ENCODE measurements at regions not wholly inside any gene's neighbourhood (a gene's known extent, or its start where the extent isn't known, plus 50 kb on each side); places are given as distances from the start of the nearest gene placed in this dataset.

GRCh38 chr3:18778598-18778997, 353.5 kb upstream of the SATB1 start:
- no peak overlapping the region for H3K4me3 ChIP-seq (ENCODE audit: low read depth, low read length)
- WGBS (ENCODE audit: insufficient coverage) = 20% methylated on average over 1 of the region's 2 CpGs

GRCh38 chr3:18778094-18778493, 353.0 kb upstream of the SATB1 start:
- no peaks in the 10 kb centered on the region for H3K36me3 ChIP-seq (ENCODE audit: control insufficient read depth, insufficient read depth, low read length)
- H3K9me3 ChIP-seq (ENCODE audit: control insufficient read depth, insufficient read depth, low read length) = no peaks in the 10 kb centered on the region
- no peaks in the 10 kb centered on the region for H3K4me1 ChIP-seq (ENCODE audit: control insufficient read depth, insufficient read depth, low read length)
- no peak for DNase-seq (ENCODE audit: low read depth in 4 of 6, low spot score in 6 of 6)
- no peak overlapping the region for H3K27ac ChIP-seq (ENCODE audit: low read depth, low read length)
- no peak overlapping the region for H3K4me3 ChIP-seq (ENCODE audit: low read depth, low read length)
- H3K27me3 ChIP-seq (ENCODE audit: control insufficient read depth, insufficient read depth, low read length) = no peaks in the 10 kb centered on the region

More at GRCh38 chr3:18778598-18778997, 353.5 kb upstream of the SATB1 start:
- Histone ChIP-seq H3K9me3 (ENCODE audit: control insufficient read depth, insufficient read depth, low read length) (no peaks in the 10 kb centered on the region), H3K4me1 (ENCODE audit: control insufficient read depth, insufficient read depth, low read length) (no peaks in the 10 kb centered on the region), H3K27ac (ENCODE audit: low read depth, low read length) (no peak overlapping the region), H3K27me3 (ENCODE audit: control insufficient read depth, insufficient read depth, low read length) (no peaks in the 10 kb centered on the region), H3K36me3 (ENCODE audit: control insufficient read depth, insufficient read depth, low read length) (no peaks in the 10 kb centered on the region)
- no peak for DNase-seq (ENCODE audit: low read depth in 4 of 6, low spot score in 6 of 6)

- no peak for DNase-seq (ENCODE audit: low read depth in 4 of 6, low spot score in 6 of 6)
- Histone ChIP-seq H3K27ac (ENCODE audit: low read depth, low read length) (no peak overlapping the region), H3K36me3 (ENCODE audit: control insufficient read depth, insufficient read depth, low read length) (no peaks in the 10 kb centered on the region), H3K4me1 (ENCODE audit: control insufficient read depth, insufficient read depth, low read length) (no peaks in the 10 kb centered on the region), H3K9me3 (ENCODE audit: control insufficient read depth, insufficient read depth, low read length) (no peaks in the 10 kb centered on the region), H3K4me3 (ENCODE audit: low read depth, low read length) (no peak overlapping the region), H3K27me3 (ENCODE audit: control insufficient read depth, insufficient read depth, low read length) (no peaks in the 10 kb centered on the region)
- no CpG with 5 or more reads among the region's 2 CpGs for WGBS (ENCODE audit: insufficient coverage)
These were observed 350.4 kb upstream of the SATB1 start for GRCh38 chr3:18775501-18775900.

- no peaks in the 10 kb centered on the region for H3K27me3 ChIP-seq (ENCODE audit: control insufficient read depth, insufficient read depth, low read length)
- H3K9me3 ChIP-seq (ENCODE audit: control insufficient read depth, insufficient read depth, low read length) = no peaks in the 10 kb centered on the region
- no peak for DNase-seq (ENCODE audit: low read depth in 4 of 6, low spot score in 6 of 6)
- H3K36me3 ChIP-seq (ENCODE audit: control insufficient read depth, insufficient read depth, low read length) = no peaks in the 10 kb centered on the region
- no peak overlapping the region for H3K27ac ChIP-seq (ENCODE audit: low read depth, low read length)
- H3K4me3 ChIP-seq (ENCODE audit: low read depth, low read length) = no peak overlapping the region
- H3K4me1 ChIP-seq (ENCODE audit: control insufficient read depth, insufficient read depth, low read length) = no peaks in the 10 kb centered on the region
- no CpG with 5 or more reads among the region's 2 CpGs for WGBS (ENCODE audit: insufficient coverage)
These were observed 349.4 kb upstream of the SATB1 start for GRCh38 chr3:18774319-18775088.

- Histone ChIP-seq H3K27ac (ENCODE audit: low read depth, low read length) (no peak overlapping the region), H3K36me3 (ENCODE audit: control insufficient read depth, insufficient read depth, low read length) (no peaks in the 10 kb centered on the region), H3K4me3 (ENCODE audit: low read depth, low read length) (no peak overlapping the region), H3K4me1 (ENCODE audit: control insufficient read depth, insufficient read depth, low read length) (no peaks in the 10 kb centered on the region), H3K9me3 (ENCODE audit: control insufficient read depth, insufficient read depth, low read length) (no peaks in the 10 kb centered on the region), H3K27me3 (ENCODE audit: control insufficient read depth, insufficient read depth, low read length) (no peaks in the 10 kb centered on the region)
- DNase-seq (ENCODE audit: low read depth in 4 of 6, low spot score in 6 of 6) = no peak
These were observed 347.7 kb upstream of the SATB1 start for GRCh38 chr3:18772699-18773305.

GRCh38 chr3:18771931-18772330, 346.8 kb upstream of the SATB1 start:
- Histone ChIP-seq H3K9me3 (ENCODE audit: control insufficient read depth, insufficient read depth, low read length) (no peaks in the 10 kb centered on the region), H3K4me3 (ENCODE audit: low read depth, low read length) (no peak overlapping the region), H3K4me1 (ENCODE audit: control insufficient read depth, insufficient read depth, low read length) (no peaks in the 10 kb centered on the region), H3K27me3 (ENCODE audit: control insufficient read depth, insufficient read depth, low read length) (no peaks in the 10 kb centered on the region), H3K27ac (ENCODE audit: low read depth, low read length) (no peak overlapping the region), H3K36me3 (ENCODE audit: control insufficient read depth, insufficient read depth, low read length) (no peaks in the 10 kb centered on the region)
- no peak for DNase-seq (ENCODE audit: low read depth in 4 of 6, low spot score in 6 of 6)
- WGBS (ENCODE audit: insufficient coverage) = 33% methylated on average over 1 of the region's 1 CpG

- WGBS (ENCODE audit: insufficient coverage) = 80% methylated on average over 1 of the region's 2 CpGs
- H3K9me3 ChIP-seq (ENCODE audit: control insufficient read depth, insufficient read depth, low read length) = no peaks in the 10 kb centered on the region
- no peaks in the 10 kb centered on the region for H3K36me3 ChIP-seq (ENCODE audit: control insufficient read depth, insufficient read depth, low read length)
- H3K27ac ChIP-seq (ENCODE audit: low read depth, low read length) = no peak overlapping the region
- no peaks in the 10 kb centered on the region for H3K27me3 ChIP-seq (ENCODE audit: control insufficient read depth, insufficient read depth, low read length)
- DNase-seq (ENCODE audit: low read depth in 4 of 6, low spot score in 6 of 6) = no peak
- H3K4me1 ChIP-seq (ENCODE audit: control insufficient read depth, insufficient read depth, low read length) = no peaks in the 10 kb centered on the region
- no peak overlapping the region for H3K4me3 ChIP-seq (ENCODE audit: low read depth, low read length)
These were observed 345.7 kb upstream of the SATB1 start for GRCh38 chr3:18770800-18771199.

GRCh38 chr3:18767756-18768303, 342.7 kb upstream of the SATB1 start:
- H3K27ac ChIP-seq (ENCODE audit: low read depth, low read length) = no peak overlapping the region
- 89% methylated on average over 1 of the region's 6 CpGs for WGBS (ENCODE audit: insufficient coverage)
- H3K4me3 ChIP-seq (ENCODE audit: low read depth, low read length) = no peak overlapping the region
- DNase-seq (ENCODE audit: low read depth in 4 of 6, low spot score in 6 of 6) = no peak
- no peaks in the 10 kb centered on the region for H3K4me1 ChIP-seq (ENCODE audit: control insufficient read depth, insufficient read depth, low read length)
- H3K36me3 ChIP-seq (ENCODE audit: control insufficient read depth, insufficient read depth, low read length) = no peaks in the 10 kb centered on the region
- no peaks in the 10 kb centered on the region for H3K27me3 ChIP-seq (ENCODE audit: control insufficient read depth, insufficient read depth, low read length)
- no peaks in the 10 kb centered on the region for H3K9me3 ChIP-seq (ENCODE audit: control insufficient read depth, insufficient read depth, low read length)

- Histone ChIP-seq H3K4me3 (ENCODE audit: low read depth, low read length) (no peak overlapping the region), H3K36me3 (ENCODE audit: control insufficient read depth, insufficient read depth, low read length) (no peaks in the 10 kb centered on the region), H3K27me3 (ENCODE audit: control insufficient read depth, insufficient read depth, low read length) (no peaks in the 10 kb centered on the region), H3K9me3 (ENCODE audit: control insufficient read depth, insufficient read depth, low read length) (no peaks in the 10 kb centered on the region), H3K4me1 (ENCODE audit: control insufficient read depth, insufficient read depth, low read length) (no peaks in the 10 kb centered on the region), H3K27ac (ENCODE audit: low read depth, low read length) (no peak overlapping the region)
- DNase-seq (ENCODE audit: low read depth in 4 of 6, low spot score in 6 of 6) = no peak
- 100% methylated on average over 1 of the region's 2 CpGs for WGBS (ENCODE audit: insufficient coverage)
These were observed 341.8 kb upstream of the SATB1 start for GRCh38 chr3:18766974-18767373.

GRCh38 chr3:18765662-18766061, 340.5 kb upstream of the SATB1 start:
- Histone ChIP-seq H3K36me3 (ENCODE audit: control insufficient read depth, insufficient read depth, low read length) (no peaks in the 10 kb centered on the region), H3K4me3 (ENCODE audit: low read depth, low read length) (no peak overlapping the region), H3K27ac (ENCODE audit: low read depth, low read length) (no peak overlapping the region), H3K27me3 (ENCODE audit: control insufficient read depth, insufficient read depth, low read length) (no peaks in the 10 kb centered on the region), H3K4me1 (ENCODE audit: control insufficient read depth, insufficient read depth, low read length) (no peaks in the 10 kb centered on the region), H3K9me3 (ENCODE audit: control insufficient read depth, insufficient read depth, low read length) (no peaks in the 10 kb centered on the region)
- DNase-seq (ENCODE audit: low read depth in 4 of 6, low spot score in 6 of 6) = no peak
- WGBS (ENCODE audit: insufficient coverage) = no CpG with 5 or more reads among the region's 1 CpG
